ENCODE measurements at regions not wholly inside any gene's neighbourhood (a gene's known extent, or its start where the extent isn't known, plus 50 kb on each side); places are given as distances from the start of the nearest gene placed in this dataset.

- no peak for TF ChIP-seq CTCF (IDR thresholded peaks at IDR 0.05)
Measured at GRCh38 chr5:39815711-39816110, 390.9 kb upstream of the DAB2 start.

- no peak for TF ChIP-seq CTCF (IDR thresholded peaks at IDR 0.05)
Measured at GRCh38 chr5:39811381-39811780, 386.6 kb upstream of the DAB2 start.

GRCh38 chr5:39808656-39809055 is 383.9 kb upstream of the DAB2 start:
- no peak for TF ChIP-seq CTCF (IDR thresholded peaks at IDR 0.05)

GRCh38 chr5:39801306-39801705 is 376.5 kb upstream of the DAB2 start:
- TF ChIP-seq CTCF (IDR thresholded peaks at IDR 0.05), result no peak

- no peak for TF ChIP-seq CTCF (IDR thresholded peaks at IDR 0.05)
Measured at GRCh38 chr5:39800042-39800601, 375.3 kb upstream of the DAB2 start.

- no peak for TF ChIP-seq CTCF (IDR thresholded peaks at IDR 0.05)
Measured at GRCh38 chr5:39799242-39799641, 374.5 kb upstream of the DAB2 start.

- TF ChIP-seq CTCF (IDR thresholded peaks at IDR 0.05), result no peak
Measured at GRCh38 chr5:39794513-39795210, 369.9 kb upstream of the DAB2 start.
